CD1c-positive myeloid dendritic cell (primary cell): ENCODE measurements at regions not wholly inside any gene's neighbourhood (a gene's known extent, or its start where the extent isn't known, plus 50 kb on each side); places are given as distances from the start of the nearest gene placed in this dataset.
"Not testable (repeated sequence)": the region's sequence is repeated elsewhere in the genome, so short reads cannot be mapped to it uniquely, and the experiment has no call there.

ENCODE experiments used
- DNase-seq: peaks from one replicate; pipeline ENCODE4 v3.0.0-alpha.2; 2016; ENCODE audit errors: extremely low spot score

DNA sequence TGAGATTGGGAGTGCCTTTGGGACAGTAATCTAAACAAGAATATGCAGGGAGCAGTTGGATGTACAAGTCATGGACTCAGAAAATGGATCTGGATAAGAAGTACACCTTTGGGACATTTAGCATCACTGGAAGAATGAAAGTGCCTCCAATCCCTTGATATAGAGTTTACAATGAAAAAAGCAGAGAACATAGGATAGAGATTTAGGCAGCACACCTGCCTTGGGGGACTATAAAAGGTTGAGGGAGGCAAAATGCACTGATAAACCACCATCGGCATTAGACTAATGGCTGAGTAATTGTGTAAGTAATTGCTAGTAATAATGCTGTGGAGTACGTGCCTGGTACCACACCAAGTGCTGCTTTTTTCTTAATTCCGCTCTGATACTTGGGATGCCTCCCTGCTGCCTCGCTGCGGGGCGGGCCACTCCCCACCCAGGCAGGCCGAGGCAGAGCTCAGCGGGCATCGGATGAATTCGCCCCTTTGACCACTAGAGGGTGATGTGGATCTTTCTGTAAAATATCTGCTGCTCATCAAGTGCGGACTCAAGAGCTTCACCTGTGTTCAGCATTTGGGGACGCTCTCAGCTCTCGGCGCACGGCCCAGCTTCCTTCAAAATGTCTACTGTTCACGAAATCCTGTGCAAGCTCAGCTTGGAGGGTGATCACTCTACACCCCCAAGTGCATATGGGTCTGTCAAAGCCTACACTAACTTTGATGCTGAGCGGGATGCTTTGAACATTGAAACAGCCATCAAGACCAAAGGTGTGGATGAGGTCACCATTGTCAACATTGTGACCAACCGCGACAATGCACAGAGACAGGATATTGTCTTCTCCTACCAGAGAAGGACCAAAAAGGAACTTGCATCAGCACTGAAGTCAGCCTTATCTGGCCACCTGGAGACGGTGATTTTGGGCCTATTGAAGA, 99.9 kb downstream of the ANKRD18B start:
- DNase-seq: peak; percentile 88

DNA sequence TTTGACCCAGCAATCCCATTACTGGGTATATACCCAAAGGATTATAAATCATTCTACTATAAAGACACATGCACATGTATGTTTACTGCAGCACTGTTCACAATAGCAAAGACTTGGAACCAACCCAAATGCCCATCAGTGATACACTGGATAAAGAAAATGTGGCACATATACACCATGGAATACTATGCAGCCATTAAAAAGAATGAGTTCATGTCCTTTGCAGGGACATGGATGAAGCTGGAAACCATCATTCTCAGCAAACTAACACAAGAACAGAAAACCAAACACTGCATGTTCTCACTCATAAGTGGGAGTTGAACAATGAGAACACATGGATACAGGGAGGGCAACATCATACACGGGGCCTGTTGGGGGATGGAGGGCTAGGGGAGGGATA, 104.3 kb downstream of the ANKRD18B start:
- DNase-seq: not testable (repeated sequence)

DNA sequence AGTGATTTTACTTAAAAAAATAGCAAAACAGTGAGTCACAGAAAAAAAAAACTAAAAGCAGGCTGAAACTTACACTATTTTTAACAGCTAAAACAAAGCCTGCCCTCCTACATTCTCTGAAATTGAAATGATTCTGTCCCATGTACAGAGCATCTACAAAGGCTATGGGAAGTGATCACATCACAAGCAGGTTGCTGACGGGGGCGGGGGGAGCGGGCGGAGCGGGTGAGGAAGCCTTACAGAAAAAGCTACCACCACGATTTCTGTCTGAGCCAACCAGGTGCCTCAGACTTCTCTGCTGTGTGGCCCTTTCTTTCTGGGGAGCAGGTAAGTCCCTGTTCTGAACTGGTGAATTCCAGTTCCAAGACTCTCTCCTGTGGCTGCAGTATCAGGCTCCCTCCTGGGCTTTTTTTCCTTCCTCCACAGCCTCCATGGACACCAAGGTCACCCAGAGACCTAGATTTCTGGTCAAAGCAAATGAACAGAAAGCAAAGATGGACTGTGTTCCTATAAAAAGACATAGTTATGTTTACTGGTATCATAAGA, 104.9 kb downstream of the ANKRD18B start:
- DNase-seq: no peak

DNA sequence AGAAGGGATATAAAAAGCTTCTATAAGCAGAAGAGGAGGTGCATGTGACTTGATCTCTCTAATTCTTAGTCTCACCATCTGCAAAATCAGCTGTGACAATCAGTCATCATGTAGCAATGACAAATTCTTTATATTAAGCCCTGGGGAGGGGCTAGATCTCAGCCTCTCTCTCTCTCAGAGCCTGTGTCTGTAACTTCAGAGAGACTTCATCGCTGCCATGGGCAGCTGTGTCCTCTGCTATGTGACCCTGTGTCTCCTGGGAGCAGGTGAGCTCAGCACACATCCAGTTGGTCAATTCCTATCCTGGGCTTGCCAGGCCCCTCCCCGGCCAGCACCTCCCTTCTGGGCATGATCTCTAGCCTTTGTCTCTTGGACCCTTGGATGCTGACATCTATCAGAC, 109.6 kb downstream of the ANKRD18B start:
- DNase-seq: no peak

DNA sequence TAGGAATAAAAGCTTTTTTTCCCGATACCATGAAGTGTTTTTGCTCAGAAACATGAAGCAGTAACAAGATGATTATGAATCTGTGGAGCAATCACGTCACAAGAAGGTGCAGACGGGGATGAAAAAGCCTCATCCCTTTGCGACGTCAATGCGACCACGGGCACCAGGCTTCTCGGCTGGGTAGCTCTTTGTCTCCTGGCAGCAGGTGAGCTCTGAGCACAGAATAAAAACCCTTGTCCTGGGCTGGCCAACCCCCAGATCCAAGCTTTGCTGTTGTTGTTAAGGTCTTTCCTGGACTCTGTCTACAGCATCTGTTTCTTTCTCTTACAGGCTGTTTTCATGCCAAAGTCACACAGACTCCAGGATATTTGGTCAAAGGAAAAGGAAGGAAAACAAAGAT, 113.8 kb downstream of the ANKRD18B start:
- no peak for DNase-seq

DNA sequence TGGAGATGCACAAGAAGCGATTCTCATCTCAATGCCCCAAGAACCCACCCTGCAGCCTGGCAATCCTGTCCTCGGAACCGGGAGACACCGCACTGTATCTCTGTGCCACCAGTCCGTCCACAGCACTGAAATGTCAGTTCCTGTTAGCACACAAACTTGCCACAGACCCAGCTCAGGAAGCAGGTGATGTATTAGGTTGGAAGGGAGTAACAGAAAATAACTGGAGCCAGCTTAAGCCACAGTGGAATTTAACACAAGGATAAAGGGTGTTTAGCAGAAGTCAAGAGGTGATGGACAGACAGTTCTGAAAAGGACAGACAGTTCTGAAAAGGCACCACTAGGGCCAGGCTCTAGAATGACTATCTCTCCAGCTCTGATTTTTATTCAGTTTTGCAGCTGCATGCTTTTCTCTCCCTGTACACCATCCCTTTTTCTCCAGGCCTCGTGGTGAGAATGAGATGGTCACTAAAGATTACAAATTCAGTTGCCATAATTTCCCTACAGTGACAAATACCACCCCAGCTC, 114.4 kb downstream of the ANKRD18B start:
- no peak for DNase-seq

DNA sequence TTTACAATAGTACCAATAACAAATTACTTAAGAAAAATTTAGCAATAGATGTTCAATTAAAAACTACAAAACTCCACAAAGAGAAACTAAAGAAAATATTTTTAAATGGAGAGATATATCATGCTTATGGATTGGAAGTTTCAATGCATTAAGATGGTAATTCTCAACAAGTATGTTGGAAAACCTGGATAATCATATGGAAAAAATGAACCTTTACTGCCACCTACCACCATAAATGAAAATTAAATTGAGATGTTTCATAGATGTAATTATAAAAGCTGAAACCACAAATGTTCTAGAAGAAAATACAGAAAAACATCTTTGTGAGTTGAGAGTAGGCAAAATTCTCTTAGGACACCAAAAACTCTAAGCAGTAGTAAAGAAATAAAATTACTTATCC, 121.7 kb downstream of the ANKRD18B start:
- no peak for DNase-seq

DNA sequence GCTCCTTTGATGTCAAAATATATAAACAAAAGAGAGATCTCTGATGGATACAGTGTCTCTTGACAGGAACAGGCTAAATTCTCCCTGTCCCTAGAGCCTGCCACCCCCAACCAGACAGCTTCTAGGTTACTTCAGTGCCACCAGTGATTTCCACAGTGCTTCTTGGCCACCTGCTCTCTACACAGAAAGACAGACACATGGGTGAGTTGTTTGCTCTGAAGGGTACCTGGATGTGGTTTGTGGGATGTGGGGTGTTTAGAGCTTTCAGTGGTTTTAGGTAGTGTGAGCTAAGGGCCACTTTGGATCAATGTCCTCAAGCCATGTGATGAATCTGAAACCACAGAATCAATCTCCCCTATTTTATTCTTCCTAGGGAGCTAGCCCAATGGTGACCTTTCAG, 125.4 kb downstream of the ANKRD18B start:
- DNase-seq: no peak

DNA sequence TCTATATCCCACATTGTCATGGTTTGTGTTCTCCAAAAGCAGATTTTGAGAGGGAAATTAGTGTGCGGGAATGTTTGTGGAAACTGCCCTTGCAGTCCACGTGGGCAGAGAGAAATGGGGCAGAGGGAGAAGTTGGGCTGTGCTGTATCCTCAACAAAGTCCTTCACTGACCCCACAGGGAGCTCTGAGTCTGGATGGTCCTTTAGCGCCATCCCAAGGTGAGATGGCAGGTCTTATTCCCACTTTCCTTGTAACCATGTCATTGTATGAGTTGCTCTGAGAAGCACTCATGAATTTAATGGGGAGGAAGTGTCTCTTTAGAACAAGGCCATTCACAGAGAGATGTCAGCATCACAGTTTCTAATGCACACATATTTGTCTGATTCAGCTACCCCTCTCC, 127.1 kb downstream of the ANKRD18B start:
- no peak for DNase-seq

DNA sequence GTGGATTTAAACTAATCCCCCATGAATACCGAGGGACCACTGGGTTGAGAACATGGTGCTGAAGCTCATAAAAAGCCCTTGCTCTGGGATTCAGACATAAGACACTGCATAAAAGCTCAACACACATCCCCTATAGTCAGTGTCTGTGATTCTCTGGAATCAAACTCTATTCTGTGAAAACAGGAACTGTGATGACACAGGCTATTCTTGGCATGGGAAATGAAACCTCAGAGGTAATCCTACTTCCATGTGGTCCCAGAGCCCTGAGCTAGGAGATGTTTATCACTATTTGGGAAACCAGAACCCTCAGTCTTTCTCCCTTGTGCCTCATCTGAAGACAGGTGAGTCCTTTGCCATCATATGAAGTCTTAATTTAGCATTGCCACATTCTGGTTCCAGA, 135.4 kb upstream of the PRSS3 start:
- DNase-seq: peak; percentile 80

DNA sequence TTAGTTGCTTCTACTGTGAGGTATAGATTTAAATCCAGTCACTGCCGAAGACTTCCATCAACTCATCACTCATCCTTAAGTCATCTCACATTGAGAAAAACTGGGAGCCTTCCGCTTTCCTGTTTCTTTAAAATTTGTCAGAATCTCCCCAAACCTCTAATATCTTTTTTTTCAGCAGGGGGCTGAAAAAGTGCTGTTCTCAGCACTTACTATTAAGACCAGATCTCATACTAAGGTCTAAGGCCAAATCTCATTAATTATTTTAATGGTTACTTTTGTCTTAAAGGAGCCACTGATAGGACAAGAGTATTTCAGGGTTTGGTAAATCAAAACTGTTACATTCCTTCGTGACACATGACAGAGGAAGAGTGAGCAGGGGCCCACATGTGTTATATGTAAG, 134.6 kb upstream of the PRSS3 start:
- no peak for DNase-seq

DNA sequence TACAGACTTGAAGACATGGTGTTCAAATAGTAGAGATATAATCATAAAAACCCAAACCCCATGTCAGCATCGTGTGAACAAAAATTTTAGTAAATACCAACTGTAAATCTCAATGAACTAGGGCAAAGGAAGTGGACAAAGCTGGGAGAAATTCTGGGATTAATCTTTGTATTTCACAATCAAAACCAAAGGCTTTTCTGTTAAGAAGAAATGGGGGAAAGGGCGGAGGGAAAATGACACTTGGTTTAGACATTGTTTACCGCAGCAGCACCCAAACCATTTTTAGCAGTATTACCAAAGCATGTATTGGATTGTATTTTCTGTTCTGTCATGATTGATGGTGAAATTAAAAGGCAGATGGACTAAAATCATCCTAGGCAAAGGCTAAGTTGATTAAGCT, 134.2 kb upstream of the PRSS3 start:
- DNase-seq: no peak

DNA sequence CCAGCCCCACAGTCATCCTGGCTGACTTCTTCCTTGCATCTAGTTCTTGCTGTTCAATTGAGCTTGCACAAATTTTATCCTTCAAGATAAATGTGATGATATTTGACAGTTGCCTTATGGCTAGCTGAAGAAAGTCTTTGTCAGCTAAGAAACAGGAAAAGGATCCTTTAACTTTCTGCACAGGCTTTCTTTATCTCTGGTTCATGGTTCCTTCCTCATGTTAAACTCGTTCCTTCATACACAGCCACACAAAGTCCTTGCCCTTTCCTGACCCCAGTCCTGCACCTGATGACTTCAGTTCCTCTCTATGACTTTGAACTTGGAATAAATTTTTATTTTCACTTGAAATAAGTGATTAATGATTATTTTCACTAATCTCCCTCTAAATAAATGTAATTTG, 132.5 kb upstream of the PRSS3 start:
- no peak for DNase-seq

DNA sequence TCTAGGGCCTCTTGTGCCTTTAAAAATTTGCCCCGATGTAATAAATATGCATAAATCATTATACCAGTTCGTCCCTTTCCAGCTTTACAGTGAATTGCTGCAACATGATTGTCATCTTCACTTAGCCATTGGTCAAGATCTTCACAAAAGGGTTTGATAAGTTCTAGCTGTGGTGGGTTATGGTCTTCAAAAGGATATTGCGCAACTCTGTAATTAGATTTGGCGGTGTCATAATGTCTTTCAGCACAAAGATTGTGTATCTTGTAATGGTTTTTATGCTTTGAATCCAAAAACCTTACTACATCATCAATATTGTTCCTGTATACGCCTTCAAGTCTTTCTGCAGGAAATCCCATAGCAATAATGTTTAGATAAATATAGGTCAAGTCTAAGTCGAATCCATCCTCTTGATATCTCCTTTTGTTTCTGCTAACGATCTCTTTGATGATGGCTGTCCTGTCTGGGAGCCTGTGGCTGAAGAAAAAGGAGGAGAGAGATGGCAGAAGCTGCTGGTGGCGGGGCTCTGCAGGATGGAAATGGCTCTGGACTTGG, 119.1 kb upstream of the PRSS3 start:
- not testable (repeated sequence) for DNase-seq

DNA sequence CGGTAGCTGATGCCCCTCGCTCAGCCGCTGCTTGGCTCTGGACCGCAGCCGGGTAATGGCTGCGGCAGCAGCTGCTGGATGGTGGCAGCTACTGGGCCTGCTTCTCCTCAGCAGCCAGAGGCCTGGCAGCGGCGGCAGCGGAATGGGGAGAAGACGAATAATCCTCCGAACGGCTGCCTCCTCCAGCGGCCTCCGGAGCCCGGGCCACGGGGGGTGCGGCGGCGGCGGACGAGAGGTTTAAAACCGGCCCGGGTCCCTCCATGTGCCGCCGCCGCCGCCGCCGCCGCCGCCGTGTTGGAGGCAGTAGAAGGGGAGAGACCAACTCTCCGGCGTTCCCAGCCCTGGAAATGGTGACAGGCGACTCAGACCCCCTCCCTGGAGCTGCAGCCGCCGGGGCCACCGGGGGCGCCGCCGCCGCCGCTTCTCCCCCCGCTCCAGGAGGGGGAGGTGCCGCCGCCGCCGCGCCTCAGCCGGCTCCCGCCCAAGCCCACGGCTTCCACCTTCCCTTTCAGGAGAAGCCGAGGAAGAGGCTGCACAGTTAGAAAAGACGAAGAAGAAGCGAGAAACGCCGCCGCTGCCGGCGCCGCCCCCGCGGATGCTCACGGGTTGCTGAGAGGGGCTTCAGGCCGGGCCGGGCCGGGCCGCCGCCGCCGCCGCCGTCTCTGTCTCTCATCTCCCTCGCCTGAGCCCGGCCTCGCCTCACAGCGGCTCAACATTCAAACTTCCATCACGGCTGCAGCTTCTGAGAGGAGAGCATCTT, 118.4 kb upstream of the PRSS3 start:
- DNase-seq: peak; percentile 57

DNA sequence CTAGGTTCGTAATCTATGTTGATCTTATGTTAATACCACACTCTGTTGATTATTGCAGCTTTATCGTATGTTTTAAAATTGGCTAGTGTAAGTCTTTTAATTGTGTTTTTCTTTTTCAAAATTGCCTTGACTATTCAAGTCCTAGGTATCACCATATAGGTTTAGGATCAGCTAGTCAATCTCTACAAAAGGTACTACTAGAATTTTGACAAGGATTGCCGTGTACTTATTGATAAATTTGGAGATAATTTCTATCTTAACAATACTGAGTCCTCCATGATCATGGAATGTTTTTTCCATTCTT, 117.9 kb upstream of the PRSS3 start:
- DNase-seq: no peak

DNA sequence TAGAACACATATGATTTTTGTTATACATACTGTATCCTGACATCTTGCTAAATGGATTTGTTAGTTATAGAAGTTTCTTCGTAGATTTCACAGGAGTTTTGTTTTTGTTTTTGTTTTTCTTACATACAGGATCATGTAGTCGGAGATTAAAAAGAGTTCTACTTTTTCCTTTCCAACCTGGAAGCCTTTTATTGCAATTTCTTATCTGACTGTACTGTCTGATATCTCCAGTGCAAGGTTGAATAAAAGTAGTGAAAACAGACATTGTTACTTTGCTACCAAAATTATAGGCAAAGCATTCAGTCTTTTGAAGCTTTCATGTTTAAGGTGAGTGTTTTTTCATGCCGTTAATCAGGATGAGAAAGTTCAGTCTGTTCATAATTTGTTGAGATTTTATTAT, 117.4 kb upstream of the PRSS3 start:
- no peak for DNase-seq

DNA sequence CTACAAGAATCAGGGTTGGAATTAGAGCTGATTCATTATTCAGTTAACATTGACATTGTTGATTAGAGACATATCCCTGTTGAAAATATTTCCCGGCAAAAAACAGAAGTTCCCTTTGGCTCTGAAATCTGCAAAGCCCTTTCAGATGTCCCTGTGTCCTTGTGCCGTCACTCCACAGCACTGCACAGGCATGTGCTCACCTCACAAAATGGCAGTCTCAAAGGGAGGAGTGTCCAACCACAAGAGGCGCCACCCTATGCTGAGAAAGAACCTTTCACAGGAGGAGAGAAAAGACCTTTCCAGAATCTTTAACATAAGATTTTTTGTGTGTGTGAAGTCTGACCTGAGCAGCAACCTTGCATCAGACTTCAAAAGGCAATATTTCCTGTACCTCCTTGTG, 112.8 kb upstream of the PRSS3 start:
- no peak for DNase-seq

DNA sequence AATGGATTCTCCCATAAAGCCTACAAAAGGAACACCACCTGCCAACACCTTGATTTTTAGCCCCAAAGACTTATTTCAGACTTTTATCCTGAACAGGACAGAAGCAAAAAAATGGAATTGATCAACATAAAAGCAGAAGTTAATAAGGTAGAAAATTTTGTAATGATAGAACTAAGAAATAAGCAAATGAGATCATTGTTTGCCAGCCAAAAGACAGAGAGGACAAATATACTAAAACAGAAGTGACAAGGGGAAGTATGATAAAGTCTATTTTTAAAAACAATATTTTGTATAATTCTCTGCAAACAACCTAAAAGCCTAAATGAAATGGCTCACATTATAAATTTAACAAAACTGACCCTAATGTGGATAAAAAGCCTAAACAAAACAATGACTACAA, 110.5 kb upstream of the PRSS3 start:
- DNase-seq: peak; percentile 27

DNA sequence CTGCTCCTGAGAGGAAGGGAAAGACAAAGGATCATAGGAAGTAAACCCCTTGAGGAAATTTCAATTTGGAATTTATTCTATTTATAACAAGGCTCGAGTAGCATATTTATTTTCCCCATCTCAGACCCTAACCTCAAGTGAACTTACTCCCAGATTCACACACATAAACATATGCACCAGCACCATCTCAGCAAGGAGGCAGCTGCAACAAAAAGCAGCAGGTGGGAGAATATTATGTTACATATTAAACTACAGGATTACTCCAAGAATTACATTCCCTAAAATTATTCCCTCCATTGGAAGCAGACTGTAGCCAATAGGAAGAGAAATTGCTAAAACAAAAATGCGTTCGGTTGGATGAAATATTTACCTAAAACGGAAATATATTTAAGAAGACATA, 108.4 kb upstream of the PRSS3 start:
- no peak for DNase-seq

DNA sequence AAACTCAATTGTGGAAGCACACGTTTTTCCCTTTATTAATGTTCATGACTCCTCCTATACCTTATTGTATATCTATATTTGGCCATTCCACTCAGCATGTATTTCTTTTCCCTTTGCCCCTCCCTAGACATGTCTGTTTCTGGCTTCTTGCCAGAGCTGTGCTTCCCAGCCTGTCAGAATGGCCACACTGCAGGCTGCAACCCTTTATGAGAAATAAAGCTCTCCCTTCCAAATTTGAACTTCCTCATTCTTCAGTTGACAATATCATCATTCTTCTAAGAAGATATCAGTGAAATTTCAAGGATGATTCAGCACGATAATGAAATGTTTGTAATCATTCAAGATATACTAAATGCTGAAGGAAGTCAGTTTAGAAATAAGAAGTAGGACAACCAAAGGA, 107.6 kb upstream of the PRSS3 start:
- DNase-seq: peak; percentile 70

DNA sequence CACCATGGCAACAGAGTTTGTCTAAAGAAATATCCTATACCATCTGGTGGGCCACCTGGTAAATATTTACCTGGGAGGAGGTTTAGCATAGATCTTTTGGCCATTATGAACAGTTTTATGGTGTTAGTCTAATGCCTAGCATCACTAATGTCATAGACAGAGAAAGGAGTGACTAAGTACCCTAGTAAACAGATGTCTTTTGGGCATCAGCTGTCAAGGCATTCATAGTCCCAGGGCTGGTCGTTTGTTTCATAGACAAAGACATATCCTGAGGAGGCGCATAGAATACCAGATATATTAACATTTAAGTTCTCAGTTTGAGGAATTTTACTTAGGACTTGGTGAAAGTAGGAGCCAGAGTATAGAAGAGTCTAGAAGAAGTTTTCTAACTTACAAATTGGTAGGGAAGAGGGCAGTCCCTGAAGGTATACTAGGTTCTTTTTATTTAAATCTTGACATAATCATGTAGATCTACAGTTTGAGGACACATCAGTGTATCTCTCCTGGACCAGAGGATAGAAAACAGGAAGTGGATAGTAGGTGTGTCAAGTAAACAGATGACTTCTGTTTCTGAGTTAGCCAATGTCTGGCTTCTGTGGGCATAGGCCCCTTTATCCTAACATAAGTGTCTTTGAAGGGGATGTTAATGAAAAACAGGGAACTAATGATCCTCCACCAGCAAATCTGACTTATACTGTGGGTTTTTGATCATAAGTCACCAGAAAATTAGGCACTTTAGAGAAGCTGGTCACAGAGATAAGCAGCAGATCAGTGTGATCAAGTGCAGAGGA, 105.0 kb upstream of the PRSS3 start:
- DNase-seq: peak; percentile 64
